Erythroblast (primary cell): ENCODE measurements at regions not wholly inside any gene's neighbourhood (a gene's known extent, or its start where the extent isn't known, plus 50 kb on each side); places are given as distances from the start of the nearest gene placed in this dataset.

ENCODE experiments used
- GATA1 ChIP-seq: IDR thresholded peaks from 2 replicates; pipeline ENCODE4 v1.6.1; 2011; ENCODE audit warnings: low read depth, mild to moderate bottlenecking, control low read depth, low read length, moderate library complexity
- POLR2A ChIP-seq: IDR thresholded peaks from 2 replicates; pipeline ENCODE4 v1.6.1; 2011; ENCODE audit warnings: mild to moderate bottlenecking, low read length

DNA sequence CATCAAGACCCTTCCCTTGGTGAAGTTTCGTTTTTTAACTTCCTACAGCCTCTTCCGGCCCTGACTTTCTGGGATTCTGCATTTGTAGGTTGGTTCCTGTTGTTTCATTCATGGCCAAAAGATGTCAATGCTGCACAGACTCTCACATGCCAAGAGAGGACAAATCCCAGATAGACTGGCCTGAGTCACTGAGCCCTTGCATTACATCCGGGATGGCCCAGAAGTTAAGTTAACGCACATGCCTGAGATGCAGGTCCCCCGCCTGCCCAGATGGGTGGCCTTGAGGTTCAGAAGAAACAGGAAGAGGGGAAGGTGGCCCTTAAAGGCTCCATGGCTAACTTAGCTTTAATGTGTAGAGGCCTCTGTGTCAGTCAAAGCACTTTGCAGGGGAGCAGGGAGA, 51.6 kb upstream of the SRGAP3 start:
- TF ChIP-seq POLR2A (no peak), GATA1 (no peak)
